SU-DHL-6 (cell line): ENCODE measurements at regions not wholly inside any gene's neighbourhood (a gene's known extent, or its start where the extent isn't known, plus 50 kb on each side); places are given as distances from the start of the nearest gene placed in this dataset.

Experiments
- H2AFZ ChIP-seq: fragments of 200-600 bp; sonication (generic); 2 replicates; pipeline ENCODE4 v1.6.1; 2014; ENCODE audit warnings: low read depth, mild to moderate bottlenecking, moderate library complexity, mixed read lengths, antibody characterized with exemption, low read length; ENCODE audit not compliant: severe bottlenecking
- H3F3A ChIP-seq: fragments of 200-600 bp; shearing (Covaris generic); 2 replicates; pipeline ENCODE4 v1.6.0; 2016; ENCODE audit warnings: antibody characterized with exemption, mild to moderate bottlenecking; ENCODE audit not compliant: insufficient read depth
- H3K27ac ChIP-seq: fragments of 200-600 bp; sonication (generic); 2 replicates; pipeline ENCODE4 v1.5.1; 2016; ENCODE audit warnings: low read depth, mild to moderate bottlenecking, low read length, moderate library complexity, mixed read lengths
- H3K27me3 ChIP-seq: fragments of 200-600 bp; sonication (generic), shearing (Covaris generic); 2 replicates; pipeline ENCODE4 v1.6.0; 2014; ENCODE audit warnings: mild to moderate bottlenecking, low read length
- H3K36me3 ChIP-seq: fragments of 200-600 bp; sonication (generic); 2 replicates; pipeline ENCODE4 v1.6.1; 2014; ENCODE audit warnings: mild to moderate bottlenecking, low read length, mixed read lengths
- H3K4me2 ChIP-seq: fragments of 300-600, 200-600 bp; shearing (Covaris generic), sonication (generic); 2 replicates; pipeline ENCODE4 v1.6.0; 2014; ENCODE audit warnings: low read length, low read depth, mild to moderate bottlenecking; ENCODE audit not compliant: poor library complexity, severe bottlenecking
- H3K4me3 ChIP-seq: fragments of 200-600 bp; sonication (generic); 2 replicates; pipeline ENCODE4 v1.5.1; 2014; ENCODE audit warnings: antibody characterized with exemption, low read length, mild to moderate bottlenecking, mixed read lengths; ENCODE audit not compliant: insufficient read depth, poor library complexity, severe bottlenecking
- H3K79me2 ChIP-seq: fragments of 200-600 bp; sonication (generic); 2 replicates; pipeline ENCODE4 v1.6.1; 2014; ENCODE audit warnings: mild to moderate bottlenecking, low read length, moderate library complexity; ENCODE audit not compliant: insufficient read depth
- H3K9ac ChIP-seq: fragments of 200-600 bp; sonication (generic); 2 replicates; pipeline ENCODE4 v1.7.0; 2014; ENCODE audit warnings: mild to moderate bottlenecking, low read length
- H3K9me2 ChIP-seq: fragments of 200-600 bp; sonication (generic); replicated peaks from 2 replicates; pipeline ENCODE4 v1.6.1; 2014; ENCODE audit warnings: low read length; ENCODE audit not compliant: insufficient read depth
- H3K9me3 ChIP-seq: fragments of 200-600 bp; sonication (generic); 2 replicates; pipeline ENCODE4 v1.6.1; 2014; ENCODE audit warnings: low read length, mixed read lengths; ENCODE audit not compliant: insufficient read depth
- H4K20me1 ChIP-seq: fragments of 200-600 bp; sonication (generic); 2 replicates; pipeline ENCODE4 v1.6.1; 2014; ENCODE audit warnings: low read depth, mild to moderate bottlenecking, antibody characterized with exemption, low read length, moderate library complexity, mixed read lengths
- EZH2phosphoT487 ChIP-seq: fragments of 200-600 bp; sonication (generic), shearing (Covaris generic); conservative IDR thresholded peaks from 2 replicates; pipeline ENCODE4 v1.6.1; 2018; ENCODE audit warnings: mild to moderate bottlenecking, antibody characterized with exemption, low read length, moderate library complexity, mixed read lengths
- TF ChIP-seq, protein P1 (sequence below): fragments of 200-600 bp; sonication (generic); IDR thresholded peaks from one replicate; pipeline ENCODE4 v1.5.1; 2017; ENCODE audit warnings: antibody characterized with exemption, mild to moderate bottlenecking, low read length, moderate library complexity; ENCODE audit not compliant: insufficient read depth, poor library complexity, severe bottlenecking

DNA sequence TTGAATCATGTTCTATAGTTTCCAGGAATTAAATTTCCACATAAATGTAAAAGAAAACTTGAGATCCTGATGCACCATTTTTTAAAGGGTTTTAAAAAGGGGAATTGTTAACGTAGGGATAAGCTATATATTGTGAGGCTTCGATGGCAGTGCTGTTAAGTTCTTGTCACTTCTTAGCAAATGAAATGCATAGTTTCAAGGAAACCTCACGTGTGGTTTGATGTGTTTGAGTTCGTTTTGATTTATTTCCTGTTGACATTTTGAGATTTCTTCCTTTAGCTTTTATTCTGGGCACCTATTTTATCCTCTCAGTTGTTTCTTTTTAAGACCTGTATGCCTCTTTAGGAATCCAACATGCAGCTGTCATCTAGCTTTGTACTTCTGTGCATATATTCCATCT, 301.0 kb downstream of the DOCK8 start:
- H3K79me2 ChIP-seq, result peaks cover 99% of the 10 kb centered on the region
- H3K36me3 ChIP-seq, result 0 out of 2 replicates have a peak, but pooled peaks cover 7% of the 10 kb centered on the region
- no peaks in the 10 kb centered on the region for H3K27me3 ChIP-seq
- H3K9ac ChIP-seq, result no peak overlapping the region
- peak overlapping the region; percentile 3 for H3K4me2 ChIP-seq
- no peak overlapping the region for H3K4me3 ChIP-seq
- H3K27ac ChIP-seq, result no peak overlapping the region
- H3K9me2 ChIP-seq, result no peaks in the 10 kb centered on the region
- no peaks in the 10 kb centered on the region for H3K9me3 ChIP-seq
- H4K20me1 ChIP-seq, result peaks cover 49% of the 10 kb centered on the region; the same call in 1 of the 2 replicates
- H3F3A ChIP-seq, result peaks cover 5% of the 10 kb centered on the region; the same call in 1 of the 2 replicates
- H2AFZ ChIP-seq, result no peak overlapping the region
- TF ChIP-seq, protein P1, sequence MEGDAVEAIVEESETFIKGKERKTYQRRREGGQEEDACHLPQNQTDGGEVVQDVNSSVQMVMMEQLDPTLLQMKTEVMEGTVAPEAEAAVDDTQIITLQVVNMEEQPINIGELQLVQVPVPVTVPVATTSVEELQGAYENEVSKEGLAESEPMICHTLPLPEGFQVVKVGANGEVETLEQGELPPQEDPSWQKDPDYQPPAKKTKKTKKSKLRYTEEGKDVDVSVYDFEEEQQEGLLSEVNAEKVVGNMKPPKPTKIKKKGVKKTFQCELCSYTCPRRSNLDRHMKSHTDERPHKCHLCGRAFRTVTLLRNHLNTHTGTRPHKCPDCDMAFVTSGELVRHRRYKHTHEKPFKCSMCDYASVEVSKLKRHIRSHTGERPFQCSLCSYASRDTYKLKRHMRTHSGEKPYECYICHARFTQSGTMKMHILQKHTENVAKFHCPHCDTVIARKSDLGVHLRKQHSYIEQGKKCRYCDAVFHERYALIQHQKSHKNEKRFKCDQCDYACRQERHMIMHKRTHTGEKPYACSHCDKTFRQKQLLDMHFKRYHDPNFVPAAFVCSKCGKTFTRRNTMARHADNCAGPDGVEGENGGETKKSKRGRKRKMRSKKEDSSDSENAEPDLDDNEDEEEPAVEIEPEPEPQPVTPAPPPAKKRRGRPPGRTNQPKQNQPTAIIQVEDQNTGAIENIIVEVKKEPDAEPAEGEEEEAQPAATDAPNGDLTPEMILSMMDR, result no peak
- no peak for TF ChIP-seq EZH2phosphoT487

DNA sequence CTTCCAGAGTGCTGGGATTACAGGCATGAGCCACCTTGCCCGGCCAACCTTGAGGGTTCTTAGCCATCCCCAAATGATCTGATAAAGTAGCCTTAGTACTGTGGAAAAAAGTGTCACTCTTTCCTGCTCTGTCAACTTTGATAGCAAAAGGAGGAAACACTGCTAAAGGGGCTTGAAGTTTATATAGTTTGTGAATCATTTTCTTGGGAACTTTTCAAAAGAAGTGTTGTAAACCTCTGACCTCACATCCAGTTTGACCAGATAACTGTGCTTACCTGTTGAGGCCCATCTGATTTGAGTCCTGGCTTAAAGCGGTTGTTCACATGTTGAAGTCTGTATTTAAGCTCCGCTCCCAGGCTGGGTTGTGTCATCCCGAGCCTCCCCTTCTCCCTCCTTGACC, 303.3 kb downstream of the DOCK8 start:
- Histone ChIP-seq H2AFZ (no peak overlapping the region), H3F3A (no peaks in the 10 kb centered on the region), H3K27ac (no peak overlapping the region), H3K27me3 (no peaks in the 10 kb centered on the region), H3K9me2 (no peaks in the 10 kb centered on the region), H3K4me3 (no peak overlapping the region), H3K9ac (no peak overlapping the region), H3K36me3 (0 out of 2 replicates have a peak, but pooled peaks cover 7% of the 10 kb centered on the region), H4K20me1 (peaks cover 45% of the 10 kb centered on the region; the same call in 1 of the 2 replicates), H3K79me2 (peaks cover 99% of the 10 kb centered on the region), H3K9me3 (no peaks in the 10 kb centered on the region), H3K4me2 (no peak overlapping the region)
- no peak for TF ChIP-seq EZH2phosphoT487
- TF ChIP-seq, protein P1, result no peak

DNA sequence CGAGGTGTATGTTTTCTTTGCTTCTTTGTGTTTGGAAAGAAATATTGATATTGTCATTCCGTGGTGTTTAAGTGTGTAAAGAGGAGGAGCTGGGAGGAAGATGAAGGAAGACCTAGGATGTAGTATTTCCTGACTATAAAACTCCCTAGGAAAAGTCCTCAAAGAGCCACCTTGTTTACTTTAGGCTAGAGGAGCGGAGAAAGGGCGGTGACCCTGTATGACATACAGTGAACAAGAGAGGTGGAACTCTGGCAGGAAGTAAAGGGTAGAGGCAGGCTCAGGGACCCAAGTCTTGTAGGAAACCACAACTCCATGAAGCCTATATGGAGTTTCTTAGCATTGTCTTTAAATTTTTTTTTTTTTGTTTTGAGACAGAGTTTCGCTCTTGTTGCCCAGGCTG, 303.9 kb downstream of the DOCK8 start:
- Histone ChIP-seq H2AFZ (no peak overlapping the region), H3K9me2 (no peaks in the 10 kb centered on the region), H3K4me2 (no peak overlapping the region), H3K79me2 (peaks cover 99% of the 10 kb centered on the region), H3K27ac (no peak overlapping the region), H3K9ac (no peak overlapping the region), H4K20me1 (peaks cover 40% of the 10 kb centered on the region; the same call in 1 of the 2 replicates), H3K9me3 (no peaks in the 10 kb centered on the region), H3K27me3 (no peaks in the 10 kb centered on the region), H3F3A (no peaks in the 10 kb centered on the region), H3K4me3 (no peak overlapping the region), H3K36me3 (0 out of 2 replicates have a peak, but pooled peaks cover 7% of the 10 kb centered on the region)
- TF ChIP-seq, protein P1, result no peak
- TF ChIP-seq EZH2phosphoT487, result no peak
